Body of pancreas (tissue), 4 donors: ENCODE measurements at regions not wholly inside any gene's neighbourhood (a gene's known extent, or its start where the extent isn't known, plus 50 kb on each side); places are given as distances from the start of the nearest gene placed in this dataset.

Source experiments
- POLR2A ChIP-seq, 3 donors: fragments of 450-650 bp; IDR thresholded peaks; one replicate each; pipeline ENCODE4 v1.6.1; 2016; ENCODE audit warnings: antibody characterized with exemption in 3 of 3, mild to moderate bottlenecking in 2 of 3
- TF ChIP-seq, protein P1 (sequence below), 7 experiments: fragments of 450-650 bp in 4 of 7; fragments of 200-600 bp in 3 of 7; sonication (generic) in 3 of 7; IDR thresholded peaks; one replicate each; pipeline ENCODE4 v1.5.1; 2016 to 2019; ENCODE audit warnings: antibody characterized with exemption in 7 of 7

DNA sequence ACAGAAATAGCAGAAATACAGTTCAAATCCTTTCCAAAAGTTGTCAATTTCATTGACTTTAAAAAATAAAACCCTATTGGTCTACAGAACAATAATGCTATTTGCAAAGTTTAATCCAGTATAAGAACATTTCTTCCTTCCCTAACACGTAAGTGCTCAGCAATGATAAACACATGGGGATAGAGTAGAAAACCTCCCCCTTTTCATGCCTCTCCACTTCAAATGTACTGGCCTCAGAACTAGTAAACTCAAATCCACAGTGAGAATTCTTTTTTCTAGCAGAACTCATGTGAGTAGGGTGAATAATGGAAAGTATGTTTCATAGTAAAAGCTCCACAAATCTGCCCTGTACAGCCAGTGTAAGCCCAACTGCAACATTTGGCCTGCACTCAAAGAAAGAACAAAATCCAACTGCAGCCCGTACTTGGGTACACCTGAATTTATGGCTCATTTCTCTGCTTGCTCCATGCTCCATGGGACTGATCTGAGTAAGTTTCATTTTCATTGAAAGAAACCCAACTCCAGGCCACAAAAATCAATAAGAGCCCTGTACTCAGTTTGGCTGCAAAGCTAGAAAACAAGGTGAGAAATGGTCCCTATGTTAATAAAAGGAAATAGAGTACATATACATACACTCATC lies 115.0 kb upstream of the RMDN2 start:
- TF ChIP-seq, protein P1, sequence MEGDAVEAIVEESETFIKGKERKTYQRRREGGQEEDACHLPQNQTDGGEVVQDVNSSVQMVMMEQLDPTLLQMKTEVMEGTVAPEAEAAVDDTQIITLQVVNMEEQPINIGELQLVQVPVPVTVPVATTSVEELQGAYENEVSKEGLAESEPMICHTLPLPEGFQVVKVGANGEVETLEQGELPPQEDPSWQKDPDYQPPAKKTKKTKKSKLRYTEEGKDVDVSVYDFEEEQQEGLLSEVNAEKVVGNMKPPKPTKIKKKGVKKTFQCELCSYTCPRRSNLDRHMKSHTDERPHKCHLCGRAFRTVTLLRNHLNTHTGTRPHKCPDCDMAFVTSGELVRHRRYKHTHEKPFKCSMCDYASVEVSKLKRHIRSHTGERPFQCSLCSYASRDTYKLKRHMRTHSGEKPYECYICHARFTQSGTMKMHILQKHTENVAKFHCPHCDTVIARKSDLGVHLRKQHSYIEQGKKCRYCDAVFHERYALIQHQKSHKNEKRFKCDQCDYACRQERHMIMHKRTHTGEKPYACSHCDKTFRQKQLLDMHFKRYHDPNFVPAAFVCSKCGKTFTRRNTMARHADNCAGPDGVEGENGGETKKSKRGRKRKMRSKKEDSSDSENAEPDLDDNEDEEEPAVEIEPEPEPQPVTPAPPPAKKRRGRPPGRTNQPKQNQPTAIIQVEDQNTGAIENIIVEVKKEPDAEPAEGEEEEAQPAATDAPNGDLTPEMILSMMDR (IDR thresholded peaks at IDR 0.05), result no peak
- TF ChIP-seq POLR2A (IDR thresholded peaks at IDR 0.05), result no peak
